Peyer's patch (tissue), 4 donors: ENCODE measurements at regions not wholly inside any gene's neighbourhood (a gene's known extent, or its start where the extent isn't known, plus 50 kb on each side); places are given as distances from the start of the nearest gene placed in this dataset.

Experiments used
- POLR2A ChIP-seq, 2 donors: fragments of 450-650 bp; IDR thresholded peaks; one replicate each; pipeline ENCODE4 v1.5.1; 2017; ENCODE audit warnings: antibody characterized with exemption in 2 of 2, mild to moderate bottlenecking in 2 of 2, moderate library complexity in 2 of 2
- TF ChIP-seq, protein P1 (sequence below), 6 experiments: fragments of 450-650 bp in 4 of 6; fragments of 200-600 bp in 2 of 6; sonication (generic) in 1 of 6; IDR thresholded peaks; one replicate each; pipeline ENCODE4 v1.5.1; 2017 to 2019; ENCODE audit warnings: antibody characterized with exemption in 6 of 6, mild to moderate bottlenecking in 3 of 6, moderate library complexity in 1 of 6

DNA sequence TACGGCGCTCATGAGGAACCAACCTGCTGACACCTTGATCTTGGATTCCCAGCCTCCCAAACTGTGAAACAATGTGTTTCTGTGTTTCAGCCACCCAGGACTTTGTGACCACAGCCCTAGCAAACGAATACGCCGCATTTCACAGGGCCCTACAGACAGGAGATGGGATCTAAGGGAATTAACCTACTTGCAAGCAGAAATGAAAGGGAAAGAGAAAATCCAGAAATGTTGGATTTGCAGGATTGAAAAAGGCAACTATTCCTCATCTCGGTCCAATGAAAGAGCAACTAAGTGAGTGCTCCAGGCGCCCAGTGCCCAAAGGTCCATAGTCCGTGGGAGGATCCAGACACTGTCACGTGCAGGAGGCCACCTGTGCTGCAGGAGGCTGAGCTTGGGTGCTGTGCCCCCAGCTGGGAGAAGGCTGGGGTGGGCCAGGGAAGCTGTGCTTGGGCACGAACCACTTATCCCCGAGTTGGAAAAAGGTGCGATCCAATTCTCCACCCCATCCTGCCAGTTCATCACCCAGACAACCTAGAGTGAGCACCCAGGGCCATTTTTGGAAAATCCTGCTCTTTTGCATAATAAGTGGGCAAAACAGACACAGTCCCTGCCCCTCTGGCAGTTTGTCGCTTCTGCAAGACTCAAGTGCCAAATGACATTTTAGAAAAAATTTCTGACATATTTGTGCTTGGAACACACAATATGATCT, 177.9 kb downstream of the C9orf50 start:
- TF ChIP-seq, protein P1, sequence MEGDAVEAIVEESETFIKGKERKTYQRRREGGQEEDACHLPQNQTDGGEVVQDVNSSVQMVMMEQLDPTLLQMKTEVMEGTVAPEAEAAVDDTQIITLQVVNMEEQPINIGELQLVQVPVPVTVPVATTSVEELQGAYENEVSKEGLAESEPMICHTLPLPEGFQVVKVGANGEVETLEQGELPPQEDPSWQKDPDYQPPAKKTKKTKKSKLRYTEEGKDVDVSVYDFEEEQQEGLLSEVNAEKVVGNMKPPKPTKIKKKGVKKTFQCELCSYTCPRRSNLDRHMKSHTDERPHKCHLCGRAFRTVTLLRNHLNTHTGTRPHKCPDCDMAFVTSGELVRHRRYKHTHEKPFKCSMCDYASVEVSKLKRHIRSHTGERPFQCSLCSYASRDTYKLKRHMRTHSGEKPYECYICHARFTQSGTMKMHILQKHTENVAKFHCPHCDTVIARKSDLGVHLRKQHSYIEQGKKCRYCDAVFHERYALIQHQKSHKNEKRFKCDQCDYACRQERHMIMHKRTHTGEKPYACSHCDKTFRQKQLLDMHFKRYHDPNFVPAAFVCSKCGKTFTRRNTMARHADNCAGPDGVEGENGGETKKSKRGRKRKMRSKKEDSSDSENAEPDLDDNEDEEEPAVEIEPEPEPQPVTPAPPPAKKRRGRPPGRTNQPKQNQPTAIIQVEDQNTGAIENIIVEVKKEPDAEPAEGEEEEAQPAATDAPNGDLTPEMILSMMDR (IDR thresholded peaks at IDR 0.05) = no peak
- peak in 1 of 2 donors; percentile 29 for TF ChIP-seq POLR2A (IDR thresholded peaks at IDR 0.05)
